HAP-1 (cell line): ENCODE measurements at regions not wholly inside any gene's neighbourhood (a gene's known extent, or its start where the extent isn't known, plus 50 kb on each side); places are given as distances from the start of the nearest gene placed in this dataset.
"Not testable (repeated sequence)": the region's sequence is repeated elsewhere in the genome, so short reads cannot be mapped to it uniquely, and the experiment has no call there.

Source experiments
- DNase-seq, 2 experiments: peaks; one replicate each; pipeline ENCODE4 v3.0.0-alpha.2; 2016 to 2020; ENCODE audit warnings: low spot score in 2 of 2
- H3K27me3 ChIP-seq: fragments of 250-450 bp; sonication (Bioruptor Pico); 2 replicates; pipeline ENCODE4 v1.5.1; 2020; ENCODE audit warnings: low read depth, mild to moderate bottlenecking, moderate library complexity
- H3K36me3 ChIP-seq: fragments of 250-450 bp; sonication (Bioruptor Pico); replicated peaks from 2 replicates; pipeline ENCODE4 v1.5.1; 2020; ENCODE audit warnings: mild to moderate bottlenecking
- H3K4me1 ChIP-seq: fragments of 250-450 bp; sonication (Bioruptor Pico); 2 replicates; pipeline ENCODE4 v1.5.1; 2020; ENCODE audit warnings: mild to moderate bottlenecking
- H3K4me3 ChIP-seq: fragments of 250-450 bp; sonication (Bioruptor Pico); 2 replicates; pipeline ENCODE4 v1.5.1; 2020; ENCODE audit warnings: mild to moderate bottlenecking, moderate library complexity
- H3K9me3 ChIP-seq: fragments of 250-450 bp; sonication (Bioruptor Pico); 2 replicates; pipeline ENCODE4 v1.5.1; 2020; ENCODE audit warnings: mild to moderate bottlenecking, moderate library complexity
- in situ Hi-C: fragments of 300-500 bp; cut with MboI; formaldehyde crosslinking; loops from 3 replicates; pipeline ENCODE4 v1.14.3; 2020; ENCODE audit warnings: low sequenced_read_pairs, inconsistent platforms, mixed read lengths

DNA sequence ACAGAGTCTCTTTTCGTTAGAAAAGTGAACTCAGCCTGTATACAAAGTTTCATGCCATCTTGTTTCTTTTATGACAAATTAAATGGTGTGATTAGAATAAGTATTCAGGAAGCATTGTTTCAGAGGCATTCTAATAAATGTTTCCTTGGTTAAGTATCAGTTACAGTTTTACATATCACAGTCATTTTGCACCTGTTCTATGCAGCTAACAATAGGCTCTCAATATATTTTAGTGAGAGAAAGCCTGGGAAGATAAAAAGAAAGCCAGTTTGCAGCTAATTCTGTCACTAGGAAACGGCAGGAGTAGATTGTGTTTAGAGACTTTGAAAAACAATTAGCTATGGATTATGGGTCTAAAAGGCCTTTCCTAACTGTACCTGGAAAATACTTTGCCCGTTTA lies 252.8 kb downstream of the ZIC1 start:
- H3K36me3 ChIP-seq = no peaks in the 10 kb centered on the region
- no peaks in the 10 kb centered on the region for H3K4me1 ChIP-seq
- no peaks in the 10 kb centered on the region for H3K9me3 ChIP-seq
- in situ Hi-C loops = no loop called here
- DNase-seq = no peak
- H3K4me3 ChIP-seq = no peak overlapping the region
- H3K27me3 ChIP-seq = no peaks in the 10 kb centered on the region; the same call in 1 of the 2 replicates

DNA sequence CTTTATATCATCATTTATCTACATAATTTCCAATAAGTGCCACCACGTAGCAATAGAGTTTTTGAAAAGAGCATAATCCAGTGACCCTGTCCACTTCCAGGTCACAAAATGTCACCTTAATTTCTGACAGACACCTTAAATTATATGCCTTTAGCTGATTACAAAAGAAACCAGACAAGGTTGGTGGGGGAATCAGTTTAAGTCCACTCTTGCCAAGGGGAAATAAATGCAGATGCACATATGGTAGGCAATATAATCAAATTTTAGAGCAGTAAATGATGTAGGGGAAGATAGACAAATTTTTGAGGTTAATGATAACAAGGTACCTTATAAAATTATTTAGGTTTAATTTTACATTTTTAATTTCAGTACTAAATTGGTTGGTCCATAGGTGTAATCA lies 253.5 kb downstream of the ZIC1 start:
- H3K4me1 ChIP-seq = no peaks in the 10 kb centered on the region
- no peaks in the 10 kb centered on the region for H3K36me3 ChIP-seq
- no peak for DNase-seq
- H3K9me3 ChIP-seq = no peaks in the 10 kb centered on the region
- no peaks in the 10 kb centered on the region; the same call in 1 of the 2 replicates for H3K27me3 ChIP-seq
- in situ Hi-C loops = no loop called here
- H3K4me3 ChIP-seq = no peak overlapping the region

DNA sequence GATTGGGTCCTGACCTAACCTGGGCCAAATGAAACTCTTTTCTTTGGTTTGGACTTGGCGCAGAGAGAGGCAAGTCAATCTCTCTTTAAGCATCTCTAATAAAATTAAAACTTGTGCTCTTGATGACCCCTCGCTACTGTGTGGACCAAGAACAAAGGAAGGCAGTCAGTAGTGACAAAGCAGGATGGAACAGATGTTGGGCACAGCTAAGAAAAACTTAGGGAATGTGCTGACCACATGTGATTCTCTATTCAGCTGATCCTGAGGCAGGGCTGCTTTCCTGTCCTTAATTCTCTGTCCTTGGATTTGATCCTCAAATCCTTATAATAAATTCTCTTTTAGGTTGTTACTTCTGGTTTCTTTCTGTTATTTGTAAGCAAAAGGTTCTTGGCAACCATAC lies 259.9 kb downstream of the ZIC1 start:
- no peak for DNase-seq

DNA sequence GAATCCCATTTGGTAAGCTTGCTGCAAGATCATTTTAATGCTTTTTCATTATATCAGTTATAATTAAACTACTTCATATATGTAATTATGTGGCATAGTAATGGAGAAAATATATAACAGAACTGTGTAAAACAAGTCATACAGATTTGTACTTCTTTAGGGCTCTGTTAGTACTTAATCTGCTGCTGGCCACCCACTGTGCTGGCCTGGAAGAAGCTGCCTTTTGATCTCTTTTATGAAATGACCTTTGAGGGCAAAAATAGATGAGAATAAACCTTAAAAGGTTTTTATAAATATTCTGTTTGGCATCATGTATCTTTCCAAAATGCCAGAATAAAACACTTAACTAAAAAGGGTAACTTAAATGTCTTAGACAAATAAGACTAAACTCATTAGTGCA lies 262.9 kb downstream of the ZIC1 start:
- in situ Hi-C loops = no loop called here
- Histone ChIP-seq H3K9me3 (no peaks in the 10 kb centered on the region), H3K4me1 (no peaks in the 10 kb centered on the region), H3K4me3 (no peak overlapping the region), H3K36me3 (no peaks in the 10 kb centered on the region), H3K27me3 (no peaks in the 10 kb centered on the region)
- DNase-seq = no peak

More for the DNA sequence above, 259.9 kb downstream of the ZIC1 start:
- Histone ChIP-seq H3K4me3 (no peak overlapping the region), H3K27me3 (no peaks in the 10 kb centered on the region; the same call in 1 of the 2 replicates), H3K36me3 (no peaks in the 10 kb centered on the region), H3K9me3 (no peaks in the 10 kb centered on the region), H3K4me1 (no peaks in the 10 kb centered on the region)
- in situ Hi-C loops = no loop called here

DNA sequence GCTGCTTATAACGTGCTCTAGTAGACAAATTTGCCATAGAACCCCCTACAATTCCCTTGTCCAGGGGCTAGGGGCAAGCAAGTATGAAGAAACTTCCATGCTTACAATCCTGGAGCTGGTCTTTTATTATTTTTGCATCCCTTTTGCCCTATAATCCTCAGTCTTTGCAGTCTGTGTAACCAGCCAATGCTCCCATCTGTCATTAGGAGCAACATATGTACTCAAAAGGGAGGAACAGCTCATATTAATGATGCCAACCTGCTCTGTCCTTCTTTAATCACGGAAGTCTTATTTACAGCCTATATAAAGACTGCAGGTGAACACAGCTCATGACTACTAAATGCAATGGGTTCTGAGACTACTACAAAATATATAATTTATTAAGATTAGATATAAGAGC lies 263.3 kb downstream of the ZIC1 start:
- H3K9me3 ChIP-seq = no peaks in the 10 kb centered on the region
- no peak for DNase-seq
- H3K4me3 ChIP-seq = no peak overlapping the region
- no peaks in the 10 kb centered on the region for H3K27me3 ChIP-seq
- H3K4me1 ChIP-seq = no peaks in the 10 kb centered on the region
- in situ Hi-C loops = no loop called here
- H3K36me3 ChIP-seq = no peaks in the 10 kb centered on the region

DNA sequence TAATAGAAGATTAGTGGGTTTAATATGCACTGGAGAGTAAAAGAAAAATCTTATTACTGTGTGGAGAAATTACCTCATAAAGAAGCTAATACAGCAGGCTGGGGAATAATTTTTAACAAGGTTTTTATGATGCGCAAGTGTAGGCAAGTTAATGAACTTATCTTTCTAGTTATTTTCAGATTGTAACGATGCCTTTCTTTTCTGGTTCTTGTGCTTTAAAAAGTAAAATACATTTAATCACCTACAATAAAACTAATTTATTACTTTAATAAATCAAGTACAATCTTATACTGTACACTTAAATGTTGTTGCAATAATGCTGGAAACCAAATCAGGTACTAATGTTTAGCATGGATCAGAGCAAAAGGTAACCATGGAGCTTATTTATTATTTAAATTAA lies 266.6 kb downstream of the ZIC1 start:
- no peak overlapping the region for H3K4me3 ChIP-seq
- in situ Hi-C loops = no loop called here
- no peaks in the 10 kb centered on the region for H3K36me3 ChIP-seq
- no peaks in the 10 kb centered on the region for H3K27me3 ChIP-seq
- no peak for DNase-seq
- H3K4me1 ChIP-seq = no peaks in the 10 kb centered on the region
- no peaks in the 10 kb centered on the region for H3K9me3 ChIP-seq

DNA sequence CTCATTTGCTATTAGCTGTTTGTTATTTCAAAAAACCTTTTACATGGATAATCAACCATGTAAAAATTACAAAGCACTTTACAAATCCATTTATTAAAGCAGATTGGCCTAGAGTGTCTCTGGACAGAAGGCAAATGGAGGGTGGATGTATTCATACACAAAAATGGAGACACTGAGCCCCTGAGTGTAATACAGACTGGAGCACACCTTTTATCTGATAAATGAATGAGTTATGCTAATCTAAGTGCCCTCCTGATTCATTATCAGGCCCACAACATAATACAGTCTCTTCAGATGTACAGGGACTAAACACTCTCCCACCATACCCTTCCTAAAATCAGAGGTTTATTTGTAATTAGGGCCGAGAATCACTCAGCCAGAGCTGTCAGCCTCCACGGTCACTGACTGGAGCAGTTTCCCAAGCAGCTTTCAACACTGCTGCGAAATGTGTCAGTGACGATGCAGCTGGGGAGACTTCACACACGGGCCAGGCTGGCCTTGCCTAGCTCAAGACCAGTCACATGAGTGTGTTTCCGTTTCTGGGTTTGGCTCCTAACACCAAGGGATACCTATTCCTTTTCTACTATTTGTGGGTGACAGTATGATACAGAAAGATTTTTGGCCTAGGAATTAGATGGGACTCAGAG lies 271.8 kb downstream of the ZIC1 start:
- Histone ChIP-seq H3K27me3 (no peaks in the 10 kb centered on the region), H3K9me3 (no peaks in the 10 kb centered on the region), H3K4me3 (no peak overlapping the region), H3K4me1 (no peaks in the 10 kb centered on the region), H3K36me3 (no peaks in the 10 kb centered on the region)
- in situ Hi-C loops = no loop called here
- DNase-seq = no peak

DNA sequence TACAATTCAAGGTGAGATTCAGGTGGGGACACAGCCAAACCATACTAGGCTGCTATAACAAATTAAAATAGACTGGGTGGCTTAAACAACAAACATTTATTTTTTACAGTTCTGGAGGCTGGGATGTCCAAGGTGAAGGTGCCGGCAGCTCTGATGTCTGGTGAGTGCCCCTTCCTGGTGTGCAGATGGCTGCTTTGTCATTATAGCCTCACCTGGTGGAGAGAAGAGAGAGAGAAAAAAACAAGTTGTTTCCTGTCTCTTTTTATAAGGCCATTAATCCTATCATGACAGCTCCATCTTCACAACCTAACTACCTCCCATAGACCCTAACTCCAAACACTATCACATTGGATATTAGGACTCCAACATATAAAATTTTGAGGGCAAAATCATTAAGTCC lies 279.7 kb downstream of the ZIC1 start:
- H3K4me1 ChIP-seq = no peaks in the 10 kb centered on the region
- no peak overlapping the region for H3K4me3 ChIP-seq
- H3K9me3 ChIP-seq = no peaks in the 10 kb centered on the region
- no peaks in the 10 kb centered on the region for H3K36me3 ChIP-seq
- in situ Hi-C loops = no loop called here
- DNase-seq = no peak
- H3K27me3 ChIP-seq = no peaks in the 10 kb centered on the region

DNA sequence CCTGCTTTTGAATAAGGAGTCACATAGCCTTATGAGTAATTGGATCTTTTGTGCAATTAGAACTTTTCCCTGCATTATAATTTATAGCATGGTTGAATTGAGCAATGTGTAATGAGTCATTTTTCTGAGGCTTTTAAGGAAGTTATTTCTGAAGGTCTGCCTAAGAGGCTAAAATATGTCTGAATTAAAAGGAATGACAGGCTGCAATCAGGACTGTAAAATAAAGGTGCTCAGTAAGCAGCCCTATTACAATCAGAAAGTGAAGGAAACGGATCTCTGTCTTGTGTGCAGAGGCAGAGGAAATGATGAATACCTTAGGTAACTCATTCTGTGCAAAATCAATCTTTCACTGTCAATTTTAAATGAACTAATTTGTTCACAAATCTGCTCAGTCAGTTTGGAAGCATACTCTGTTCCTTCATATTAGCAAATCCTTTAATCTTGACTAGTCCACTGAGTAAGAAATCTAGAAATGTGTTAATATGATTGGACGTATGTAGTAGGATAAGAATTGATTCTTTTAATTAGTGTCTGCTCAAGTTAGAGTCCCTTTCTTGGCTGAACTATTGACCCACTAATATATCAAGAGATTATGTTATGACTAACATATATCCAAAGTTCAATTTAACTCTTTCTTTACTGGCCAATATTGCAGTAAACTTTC lies 290.1 kb downstream of the ZIC1 start:
- H3K4me3 ChIP-seq = no peak overlapping the region
- no peaks in the 10 kb centered on the region for H3K36me3 ChIP-seq
- in situ Hi-C loops = no loop called here
- H3K27me3 ChIP-seq = no peaks in the 10 kb centered on the region
- no peaks in the 10 kb centered on the region for H3K4me1 ChIP-seq
- no peaks in the 10 kb centered on the region for H3K9me3 ChIP-seq
- DNase-seq = no peak

DNA sequence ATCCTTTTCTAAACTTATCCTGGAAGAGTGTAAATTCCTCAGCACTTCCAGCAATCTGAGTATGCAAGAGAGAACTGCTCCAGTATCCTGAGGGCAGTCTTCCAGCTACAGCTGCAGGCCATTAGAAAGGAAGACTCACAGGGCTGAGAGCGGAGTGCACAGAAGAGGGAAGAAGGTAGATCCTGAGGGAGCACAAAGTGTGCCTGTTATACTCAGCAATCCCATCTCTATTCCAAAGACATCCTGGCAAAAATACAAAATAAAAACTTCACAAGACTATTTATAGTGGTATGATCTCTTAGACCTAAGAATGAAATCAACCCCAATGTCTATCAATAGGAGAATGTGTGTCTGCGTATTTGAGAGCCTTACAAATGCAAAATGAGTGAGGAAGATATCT lies 292.0 kb downstream of the ZIC1 start:
- no peak overlapping the region for H3K4me3 ChIP-seq
- no peaks in the 10 kb centered on the region for H3K27me3 ChIP-seq
- no peak for DNase-seq
- in situ Hi-C loops = no loop called here
- no peaks in the 10 kb centered on the region for H3K4me1 ChIP-seq
- H3K9me3 ChIP-seq = no peaks in the 10 kb centered on the region
- no peaks in the 10 kb centered on the region for H3K36me3 ChIP-seq

DNA sequence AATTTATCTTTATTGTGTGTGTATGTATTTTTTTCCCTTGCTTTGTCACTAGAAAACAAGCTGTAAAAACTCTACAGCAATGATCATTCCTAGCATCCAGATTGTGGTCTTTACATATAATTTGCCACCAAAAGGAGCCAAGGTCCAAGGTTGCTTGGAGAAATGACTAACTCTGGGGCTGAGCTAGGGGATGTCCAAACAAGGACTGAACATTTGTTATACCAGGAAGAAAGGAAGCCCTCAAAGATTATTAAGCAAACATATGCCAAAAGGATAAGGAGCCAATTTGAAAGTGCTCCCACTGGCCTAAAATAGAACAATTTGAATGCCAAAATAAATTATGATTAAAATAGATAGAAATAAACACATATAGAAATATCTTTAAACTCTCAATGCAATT lies 293.3 kb downstream of the ZIC1 start:
- in situ Hi-C loops = no loop called here
- no peaks in the 10 kb centered on the region for H3K36me3 ChIP-seq

DNA sequence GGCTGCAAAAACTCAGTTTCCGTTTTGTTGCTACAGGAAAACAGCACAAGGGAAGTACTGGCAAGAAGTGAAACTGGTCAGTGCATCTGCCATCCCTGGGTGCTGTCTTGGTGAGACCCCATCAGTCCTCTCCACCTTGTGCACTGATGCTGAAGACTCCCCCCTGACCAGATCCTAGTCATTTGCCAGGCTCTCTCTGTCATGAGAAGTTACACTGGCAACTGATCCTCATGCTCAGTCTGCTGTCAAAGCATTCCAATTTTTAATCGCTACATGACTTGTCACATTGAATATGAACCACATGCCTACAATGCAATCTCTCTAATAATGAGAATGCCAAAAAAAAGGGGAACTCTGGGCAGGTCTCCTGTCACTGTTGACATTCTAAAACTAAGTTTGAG lies 296.5 kb downstream of the ZIC1 start:
- no peak overlapping the region for H3K4me3 ChIP-seq
- in situ Hi-C loops = no loop called here
- no peaks in the 10 kb centered on the region for H3K27me3 ChIP-seq
- DNase-seq = no peak
- H3K9me3 ChIP-seq = no peaks in the 10 kb centered on the region
- no peaks in the 10 kb centered on the region for H3K36me3 ChIP-seq
- no peaks in the 10 kb centered on the region for H3K4me1 ChIP-seq

More for the DNA sequence above, 293.3 kb downstream of the ZIC1 start:
- no peak for DNase-seq
- Histone ChIP-seq H3K9me3 (no peaks in the 10 kb centered on the region), H3K4me1 (no peaks in the 10 kb centered on the region), H3K4me3 (no peak overlapping the region), H3K27me3 (no peaks in the 10 kb centered on the region)

DNA sequence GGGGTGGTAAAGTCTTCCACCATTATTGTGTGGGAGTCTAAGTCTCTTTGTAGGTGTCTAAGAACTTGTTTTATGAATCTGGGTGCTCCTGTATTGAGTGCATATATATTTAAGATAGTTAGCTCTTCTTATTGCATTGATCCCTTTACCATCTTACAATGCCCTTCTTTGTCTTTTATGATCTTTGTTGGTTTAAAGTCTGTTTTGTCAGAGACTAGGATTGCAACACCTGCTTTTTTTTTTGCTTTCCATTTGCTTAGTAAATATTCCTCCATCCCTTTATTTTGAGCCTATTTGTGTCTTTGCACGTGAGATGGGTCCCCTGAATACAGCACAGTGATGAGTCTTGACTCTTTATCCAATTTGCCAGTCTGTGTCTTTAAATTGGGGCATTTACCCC lies 301.6 kb downstream of the ZIC1 start:
- H3K4me3 ChIP-seq, DNase-seq, H3K36me3 ChIP-seq, H3K27me3 ChIP-seq, in situ Hi-C loops, H3K9me3 ChIP-seq, H3K4me1 ChIP-seq: not testable (repeated sequence)

DNA sequence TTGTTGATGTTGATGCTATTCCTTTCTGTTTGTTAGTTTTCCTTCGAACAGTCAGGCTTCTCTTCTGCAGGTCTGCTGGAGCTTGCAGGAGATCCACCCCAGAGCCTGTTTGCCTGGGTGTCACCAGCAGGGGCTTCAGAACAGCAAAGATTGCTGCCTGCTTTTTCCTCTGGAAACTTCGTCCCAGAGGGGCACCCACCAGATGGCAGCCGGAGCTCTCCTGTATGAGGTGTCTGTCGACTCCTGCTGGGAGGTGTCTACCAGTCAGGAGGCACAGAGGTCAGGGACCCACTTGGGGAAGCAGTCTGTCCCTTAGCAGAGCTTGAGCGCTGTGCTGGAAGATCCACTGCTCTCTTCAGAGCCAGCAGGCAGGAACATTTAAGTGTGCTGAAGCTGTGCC lies 303.2 kb downstream of the ZIC1 start:
- Histone ChIP-seq H3K9me3 (no peaks in the 10 kb centered on the region), H3K27me3 (no peaks in the 10 kb centered on the region), H3K4me3 (no peak overlapping the region), H3K36me3 (no peaks in the 10 kb centered on the region), H3K4me1 (no peaks in the 10 kb centered on the region)
- in situ Hi-C loops = no loop called here
- DNase-seq = no peak

DNA sequence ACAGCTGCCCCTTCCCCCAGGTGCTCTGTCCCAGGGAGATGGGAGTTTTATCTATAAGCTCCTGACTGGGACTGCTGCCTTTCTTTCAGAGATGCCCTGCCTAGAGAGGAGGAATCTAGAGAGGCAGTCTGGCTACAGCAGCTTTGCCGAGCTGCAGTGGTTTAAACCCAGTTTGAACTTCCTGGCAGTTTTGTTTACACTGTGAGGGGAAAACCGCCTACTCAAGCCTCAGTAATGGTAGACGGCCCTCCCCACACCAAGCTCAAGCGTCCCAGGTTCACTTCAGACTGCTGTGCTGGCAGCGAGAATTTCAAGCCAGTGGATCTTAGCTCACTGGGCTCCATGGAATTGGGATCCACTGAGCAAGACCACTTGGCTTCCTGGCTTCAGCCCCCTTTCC lies 303.6 kb downstream of the ZIC1 start:
- H3K27me3 ChIP-seq, H3K9me3 ChIP-seq, H3K4me3 ChIP-seq, H3K36me3 ChIP-seq, in situ Hi-C loops, H3K4me1 ChIP-seq, DNase-seq: not testable (repeated sequence)
